ENCODE measurements at regions not wholly inside any gene's neighbourhood (a gene's known extent, or its start where the extent isn't known, plus 50 kb on each side); places are given as distances from the start of the nearest gene placed in this dataset.

DNA sequence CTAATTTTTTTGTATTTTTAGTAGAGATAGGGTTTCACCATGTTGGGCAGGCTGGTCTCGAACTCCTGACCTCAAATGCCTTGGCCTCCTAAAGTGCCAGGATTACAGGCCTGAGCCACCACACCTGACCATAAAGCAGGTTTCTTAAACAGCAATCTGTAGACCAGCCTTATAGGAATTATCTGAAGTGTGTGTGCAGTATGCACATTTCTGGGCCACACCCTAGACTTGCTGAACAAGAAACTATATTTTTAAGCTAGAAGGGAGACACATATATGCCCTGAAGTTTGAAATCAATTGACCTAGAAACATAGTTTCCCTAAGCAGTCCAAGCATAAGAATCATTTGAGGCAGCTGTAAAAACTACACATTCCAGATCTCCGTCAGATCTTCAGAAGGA is 805.7 kb downstream of the TUSC7 start (continued):
- TF ChIP-seq CBX8 (IDR thresholded peaks at IDR 0.05; ENCODE audit: borderline replicate concordance, low read depth, low read length) (no peak), HDAC6 (IDR thresholded peaks at IDR 0.05; ENCODE audit: low read depth, low read length) (no peak)
